LHCN-M2 (cell line): ENCODE measurements at regions not wholly inside any gene's neighbourhood (a gene's known extent, or its start where the extent isn't known, plus 50 kb on each side); places are given as distances from the start of the nearest gene placed in this dataset.
"Not testable (repeated sequence)": the region's sequence is repeated elsewhere in the genome, so short reads cannot be mapped to it uniquely, and the experiment has no call there.

Experiments
- DNase-seq: peaks from one replicate; pipeline ENCODE4 v3.0.0-alpha.2; 2012; ENCODE audit warnings: low read depth

DNA sequence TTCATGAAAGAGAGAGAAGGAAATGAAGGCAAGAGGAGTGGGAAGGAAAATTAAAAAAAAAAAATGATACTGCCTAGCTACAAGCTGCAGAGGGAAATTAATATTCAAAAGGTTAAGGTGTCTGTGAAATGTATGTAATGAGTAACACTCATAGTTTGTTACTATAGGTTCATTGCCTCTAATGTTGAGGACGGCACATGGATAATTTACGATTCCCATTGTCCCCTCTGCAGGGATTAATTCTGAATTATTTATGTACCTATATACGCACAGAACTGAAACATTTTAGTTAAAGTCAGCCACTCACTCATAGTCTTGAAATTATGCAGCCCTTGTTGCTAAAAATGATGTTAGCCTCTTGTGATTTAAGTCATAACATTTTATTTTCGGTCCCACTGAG lies 869.1 kb downstream of the NR2F1-AS1 start:
- no peak for DNase-seq

DNA sequence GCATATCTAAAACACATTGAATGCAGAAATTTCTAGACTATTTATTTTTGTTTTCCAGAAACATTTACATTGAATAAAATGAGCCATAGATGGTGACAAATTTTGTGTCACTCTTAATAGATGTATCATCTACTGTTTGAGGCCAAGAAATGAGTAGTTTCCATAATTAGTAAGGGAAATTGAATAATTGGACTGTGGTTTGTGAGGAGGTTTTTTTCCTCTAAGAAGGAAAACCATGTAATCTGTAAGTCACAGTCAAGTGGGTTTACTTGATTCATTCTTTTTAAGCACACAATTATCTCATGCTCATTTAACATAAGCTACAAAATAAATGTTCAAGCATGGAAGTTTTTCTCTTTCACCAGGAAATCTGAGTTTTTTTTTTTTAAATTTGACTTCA lies 876.4 kb downstream of the NR2F1-AS1 start:
- no peak for DNase-seq

DNA sequence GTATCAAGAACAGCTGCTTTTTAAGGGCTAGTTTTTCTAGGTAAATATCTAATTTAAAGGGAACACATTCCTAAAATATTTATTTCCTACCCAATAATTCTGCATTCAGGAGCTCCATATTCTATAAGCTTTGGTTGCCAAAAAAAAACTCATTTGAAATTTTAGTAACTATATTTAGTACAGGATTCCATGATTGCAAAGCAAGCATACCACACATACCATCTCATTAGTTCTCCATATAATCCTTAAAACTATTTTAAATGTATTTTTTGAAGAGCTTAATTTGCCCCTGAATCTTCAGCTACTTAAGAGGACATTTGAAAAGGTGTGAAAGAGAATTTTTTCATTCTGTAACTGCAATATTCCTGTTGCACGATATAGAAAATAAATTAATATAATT lies 877.0 kb downstream of the NR2F1-AS1 start:
- no peak for DNase-seq

DNA sequence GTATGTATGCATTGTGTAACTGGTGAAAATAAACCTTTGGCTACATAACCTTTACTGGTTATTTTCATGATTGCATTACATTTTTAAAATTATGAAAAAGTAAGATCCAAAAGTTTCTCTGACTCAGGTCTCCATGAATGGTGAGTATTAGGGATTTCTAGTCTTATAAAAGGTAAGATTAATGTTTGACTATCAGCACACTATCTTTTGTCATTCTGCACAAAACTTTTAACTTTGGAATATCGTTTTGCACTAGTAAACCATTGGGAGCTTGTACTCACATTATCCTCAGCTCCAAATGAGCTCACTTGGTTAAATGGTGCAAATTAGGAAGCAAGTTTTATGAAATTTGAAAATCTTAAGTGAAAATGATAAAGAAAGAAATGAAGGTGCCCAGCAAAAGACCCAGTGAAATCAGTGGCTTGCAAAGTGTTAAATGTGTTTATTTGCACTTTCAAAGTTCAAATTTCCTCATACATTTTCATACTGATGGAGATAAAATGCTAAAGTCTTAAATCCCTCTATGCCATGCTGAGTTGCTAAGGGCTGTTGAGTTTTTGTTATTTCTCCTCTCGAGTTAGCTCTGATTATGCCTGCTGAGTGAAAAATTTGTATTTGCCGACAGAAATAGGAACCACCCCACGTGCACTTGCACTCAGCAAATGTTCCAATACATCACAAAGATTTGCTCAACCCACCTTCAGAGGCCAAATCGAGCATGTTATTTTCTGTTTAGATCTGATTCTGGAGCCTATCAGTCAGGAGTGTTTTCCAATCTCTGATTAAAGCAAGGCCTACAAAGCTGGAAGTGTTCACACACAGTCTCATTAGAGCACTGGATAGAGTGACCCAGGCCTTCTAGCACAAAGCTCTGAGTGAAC lies 885.7 kb downstream of the NR2F1-AS1 start:
- DNase-seq: no peak

GRCh38 chr5:92694067-92694466 lies 887.0 kb downstream of the NR2F1-AS1 start:
- peak; percentile 8 for DNase-seq

GRCh38 chr5:92691955-92692354 lies 889.1 kb downstream of the NR2F1-AS1 start:
- not testable (repeated sequence) for DNase-seq

GRCh38 chr5:92687821-92688722 lies 892.9 kb downstream of the NR2F1-AS1 start:
- peak; percentile 71 for DNase-seq

DNA sequence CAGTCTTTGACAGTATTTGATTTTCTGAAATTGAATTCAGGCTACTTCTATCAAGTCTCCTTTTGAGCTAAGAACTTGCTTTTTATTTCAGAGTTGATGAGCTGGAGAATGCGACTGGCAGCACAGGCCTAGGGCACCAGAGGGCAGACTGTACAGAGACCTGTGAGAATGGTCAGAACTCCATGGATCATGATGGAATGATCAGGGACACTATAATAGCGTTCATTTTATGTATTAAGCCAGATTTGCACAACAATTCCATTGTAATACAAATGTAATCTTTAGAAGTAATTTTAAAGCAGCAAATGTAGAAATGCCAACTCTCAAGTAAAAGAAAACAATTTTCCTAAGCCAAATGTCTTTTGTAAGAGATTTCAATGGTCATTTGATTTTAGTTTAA lies 902.4 kb downstream of the NR2F1-AS1 start:
- peak; percentile 43 for DNase-seq

DNA sequence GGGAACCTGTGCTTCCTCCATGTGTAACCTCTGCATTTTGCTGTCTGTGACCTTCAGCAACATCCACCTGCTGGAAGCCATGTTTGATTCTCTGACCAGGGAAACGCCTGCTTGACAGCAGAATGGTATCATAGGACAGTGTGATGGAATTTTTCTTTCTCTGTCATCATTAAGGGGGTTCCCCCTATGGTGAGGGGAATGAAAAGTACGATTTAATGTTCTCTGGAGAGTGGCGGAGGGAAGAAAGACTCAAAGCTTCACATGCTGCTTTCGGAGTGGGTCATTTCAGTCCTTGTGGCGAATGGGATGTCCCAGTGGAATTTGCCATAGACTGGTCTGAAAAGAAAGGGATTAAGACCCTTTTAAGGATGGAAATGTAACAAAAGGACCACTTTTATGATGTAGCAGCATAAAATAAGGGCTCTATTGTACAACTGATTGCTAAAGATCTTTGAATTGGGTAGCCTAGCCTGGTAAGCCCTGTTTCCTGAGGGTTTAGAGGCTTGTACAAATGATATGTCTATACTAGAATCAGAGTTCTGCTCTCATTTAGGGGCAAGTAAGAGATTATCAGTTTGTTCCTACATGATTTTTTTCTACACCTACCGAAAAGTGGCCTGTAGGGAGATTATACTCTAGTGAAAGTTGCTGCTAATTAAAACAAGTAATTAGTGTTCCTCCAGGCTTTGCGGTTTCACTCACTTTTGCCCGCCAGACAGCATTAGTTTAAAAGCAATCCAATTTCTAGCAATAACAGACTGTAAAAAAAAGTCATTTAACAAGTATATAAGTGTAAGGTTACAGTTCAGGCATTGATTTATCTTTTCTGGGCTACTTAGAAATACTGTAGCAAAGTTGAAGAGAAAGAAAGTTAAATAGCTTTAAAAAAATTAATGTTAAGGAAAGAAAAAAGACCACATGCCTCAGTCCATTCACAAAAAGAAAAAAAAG lies 904.5 kb downstream of the NR2F1-AS1 start:
- no peak for DNase-seq

GRCh38 chr5:92674321-92674720 lies 906.7 kb downstream of the NR2F1-AS1 start:
- no peak for DNase-seq

- DNase-seq: no peak
Measured at GRCh38 chr5:92665506-92665905, 915.5 kb downstream of the NR2F1-AS1 start.

DNA sequence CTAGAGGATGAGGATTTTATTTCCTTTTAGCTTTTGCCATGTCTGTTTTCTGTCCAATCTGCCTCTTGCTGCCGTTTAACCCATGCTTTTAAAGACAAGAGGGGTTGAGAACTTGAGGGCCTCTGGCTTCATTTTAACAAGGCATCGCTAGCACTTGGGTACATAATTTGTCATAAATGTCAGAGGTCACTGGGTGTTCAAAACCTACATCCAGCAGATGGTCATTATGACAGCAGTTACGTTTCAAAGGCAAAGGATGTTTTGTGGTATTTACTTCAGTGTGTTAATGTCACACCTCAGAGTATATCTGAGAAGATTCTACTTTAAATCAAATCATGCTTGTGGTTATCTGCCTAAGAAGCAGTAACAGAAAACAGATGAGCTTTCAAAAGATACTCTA lies 918.3 kb downstream of the NR2F1-AS1 start:
- peak; percentile 19 for DNase-seq

GRCh38 chr5:92659246-92659645 lies 921.8 kb downstream of the NR2F1-AS1 start:
- DNase-seq: no peak

- not testable (repeated sequence) for DNase-seq
Measured at GRCh38 chr5:92654601-92655000, 926.4 kb downstream of the NR2F1-AS1 start.

GRCh38 chr5:92653730-92654461 lies 927.1 kb downstream of the NR2F1-AS1 start:
- DNase-seq: no peak

DNA sequence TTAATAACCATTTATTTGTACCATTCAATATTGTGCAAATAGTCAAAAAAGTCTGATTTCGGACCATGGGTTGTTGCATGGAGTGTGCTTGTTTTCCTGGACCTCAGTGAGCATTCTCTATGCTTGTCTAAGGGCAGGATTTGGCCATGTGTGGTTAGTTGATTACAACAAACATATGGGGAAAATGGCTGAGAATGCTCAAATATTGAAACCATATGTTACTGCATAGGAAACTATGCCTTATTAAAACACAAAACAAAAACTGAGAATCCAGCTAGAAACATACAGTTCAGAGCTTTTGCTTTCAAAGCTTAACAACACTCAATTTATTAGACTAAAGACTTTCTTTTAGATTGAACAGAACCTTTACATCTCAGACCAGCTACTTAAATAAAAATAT lies 928.3 kb downstream of the NR2F1-AS1 start:
- DNase-seq: no peak

GRCh38 chr5:92644266-92644886 lies 936.6 kb downstream of the NR2F1-AS1 start:
- DNase-seq: no peak

- peak; percentile 79 for DNase-seq
Measured at GRCh38 chr5:92641031-92641962, 939.7 kb downstream of the NR2F1-AS1 start.

GRCh38 chr5:92640340-92640739 lies 940.7 kb downstream of the NR2F1-AS1 start:
- DNase-seq: no peak
